Stimulated activated CD4-positive, alpha-beta T cell treated with anti-CD3 and anti-CD28 coated beads, TNF-alpha, amount 100 ng/mL, for 24 hours (primary cell): ENCODE measurements at regions not wholly inside any gene's neighbourhood (a gene's known extent, or its start where the extent isn't known, plus 50 kb on each side); places are given as distances from the start of the nearest gene placed in this dataset.

ENCODE experiments used
- DNase-seq, 3 experiments: peaks; one replicate each; pipeline ENCODE4 v3.0.0-alpha.2; 2020; ENCODE audit warnings: low read depth in 3 of 3

GRCh38 chr1:58136387-58136786 is 410.1 kb downstream of the OMA1 start:
- no peak for DNase-seq

- DNase-seq, result no peak
Measured at GRCh38 chr1:58135821-58136321, 410.7 kb downstream of the OMA1 start.

GRCh38 chr1:58133562-58133961 is 413.0 kb downstream of the OMA1 start:
- no peak for DNase-seq

GRCh38 chr1:58123051-58123450 is 423.5 kb downstream of the OMA1 start:
- DNase-seq, result no peak

GRCh38 chr1:58119971-58120370 is 426.6 kb downstream of the OMA1 start:
- no peak for DNase-seq

GRCh38 chr1:58116284-58116683 is 430.2 kb downstream of the OMA1 start:
- no peak for DNase-seq

- DNase-seq, result no peak
Measured at GRCh38 chr1:58109646-58110200, 436.8 kb downstream of the OMA1 start.

GRCh38 chr1:58108783-58109182 is 437.7 kb downstream of the OMA1 start:
- DNase-seq, result no peak

- DNase-seq, result no peak
Measured at GRCh38 chr1:58107943-58108342, 438.6 kb downstream of the OMA1 start.

- no peak for DNase-seq
Measured at GRCh38 chr1:58104960-58105359, 441.6 kb downstream of the OMA1 start.

GRCh38 chr1:58096714-58097113 is 449.8 kb downstream of the OMA1 start:
- no peak for DNase-seq

GRCh38 chr1:58095183-58095582 is 451.3 kb downstream of the OMA1 start:
- no peak for DNase-seq

GRCh38 chr1:58094221-58094620 is 452.3 kb downstream of the OMA1 start:
- no peak for DNase-seq

- DNase-seq, result no peak
Measured at GRCh38 chr1:58090640-58091039, 455.9 kb downstream of the OMA1 start.

- no peak for DNase-seq
Measured at GRCh38 chr1:58089898-58090534, 456.5 kb downstream of the OMA1 start.

GRCh38 chr1:58084266-58084665 is 462.3 kb downstream of the OMA1 start:
- DNase-seq, result no peak

- DNase-seq, result no peak
Measured at GRCh38 chr1:58082596-58082995, 463.9 kb downstream of the OMA1 start.

- no peak for DNase-seq
Measured at GRCh38 chr1:58076258-58076657, 470.3 kb downstream of the OMA1 start.

- no peak for DNase-seq
Measured at GRCh38 chr1:58075188-58075578, 471.3 kb downstream of the OMA1 start.

GRCh38 chr1:58072450-58072849 is 474.1 kb downstream of the OMA1 start:
- no peak for DNase-seq

GRCh38 chr1:58067082-58067481 is 479.4 kb downstream of the OMA1 start:
- DNase-seq, result no peak

- no peak for DNase-seq
Measured at GRCh38 chr1:58065520-58065919, 481.0 kb downstream of the OMA1 start.

GRCh38 chr1:58064166-58064565 is 482.4 kb downstream of the OMA1 start:
- no peak for DNase-seq

- no peak for DNase-seq
Measured at GRCh38 chr1:58063095-58063494, 483.4 kb downstream of the OMA1 start.
